Neural cell (in vitro differentiated cells): ENCODE measurements at regions not wholly inside any gene's neighbourhood (a gene's known extent, or its start where the extent isn't known, plus 50 kb on each side); places are given as distances from the start of the nearest gene placed in this dataset.

ENCODE experiments used
- H2AFZ ChIP-seq: fragments of 200-600, 300-800 bp; sonication (generic), shearing (Covaris generic); 2 replicates; pipeline ENCODE4 v1.6.0; 2014; ENCODE audit warnings: low read depth, mild to moderate bottlenecking, antibody characterized with exemption, low read length, moderate library complexity
- H3F3A ChIP-seq: fragments of 200-600 bp; shearing (Covaris generic); 2 replicates; pipeline ENCODE4 v1.6.1; 2016; ENCODE audit warnings: mild to moderate bottlenecking, moderate library complexity, mixed read lengths, antibody characterized with exemption, low read length; ENCODE audit not compliant: insufficient read depth, poor library complexity, severe bottlenecking
- H3K27ac ChIP-seq: fragments of 200-600, 300-800 bp; sonication (generic), shearing (Covaris generic); 2 replicates; pipeline ENCODE4 v1.5.1; 2014; ENCODE audit warnings: mild to moderate bottlenecking, low read length, moderate library complexity
- H3K27me3 ChIP-seq: fragments of 300-800, 200-600 bp; sonication (generic), shearing (Covaris generic); 2 replicates; pipeline ENCODE4 v1.6.0; 2014; ENCODE audit warnings: mild to moderate bottlenecking, low read depth, low read length, moderate library complexity; ENCODE audit not compliant: insufficient read depth
- H3K36me3 ChIP-seq: fragments of 300-800, 200-600 bp; sonication (generic), shearing (Covaris generic); 2 replicates; pipeline ENCODE4 v1.5.1; 2014; ENCODE audit warnings: mild to moderate bottlenecking, antibody characterized with exemption, low read length, moderate library complexity; ENCODE audit not compliant: insufficient read depth
- H3K4me2 ChIP-seq: fragments of 300-800, 200-600 bp; sonication (generic), shearing (Covaris generic); 2 replicates; pipeline ENCODE4 v1.6.0; 2014; ENCODE audit warnings: mild to moderate bottlenecking, low read length
- H3K4me3 ChIP-seq: fragments of 300-800, 200-600 bp; sonication (generic), shearing (Covaris generic); 2 replicates; pipeline ENCODE4 v1.5.1; 2014; ENCODE audit warnings: mild to moderate bottlenecking, low read length, moderate library complexity
- H3K79me2 ChIP-seq: fragments of 200-600 bp; shearing (Covaris generic); replicated peaks from 2 replicates; pipeline ENCODE4 v1.6.0; 2014; ENCODE audit warnings: mild to moderate bottlenecking, low read length, moderate library complexity; ENCODE audit not compliant: insufficient read depth
- H3K9ac ChIP-seq: fragments of 300-800, 200-600 bp; sonication (generic), shearing (Covaris generic); 2 replicates; pipeline ENCODE4 v1.6.1; 2016; ENCODE audit warnings: mild to moderate bottlenecking, low read length, mixed read lengths
- H3K9me2 ChIP-seq: fragments of 200-600 bp; shearing (Covaris generic); 2 replicates; pipeline ENCODE4 v1.6.1; 2016; ENCODE audit warnings: mild to moderate bottlenecking, low read length, mixed read lengths; ENCODE audit not compliant: insufficient read depth
- H3K9me3 ChIP-seq: fragments of 200-600, 300-800 bp; sonication (generic), shearing (Covaris generic); 2 replicates; pipeline ENCODE4 v1.6.1; 2016; ENCODE audit warnings: mild to moderate bottlenecking, mixed run types, low read length, moderate library complexity, mixed read lengths
- H4K20me1 ChIP-seq: fragments of 200-600 bp; shearing (Covaris generic); 2 replicates; pipeline ENCODE4 v1.6.1; 2016; ENCODE audit warnings: mild to moderate bottlenecking, mixed run types; ENCODE audit not compliant: insufficient read depth
- EP300 ChIP-seq: fragments of 450-650 bp; conservative IDR thresholded peaks from 2 replicates; pipeline ENCODE4 v1.6.1; 2014; ENCODE audit warnings: antibody characterized with exemption, mild to moderate bottlenecking, moderate library complexity; ENCODE audit not compliant: poor library complexity, severe bottlenecking
- EZH2 ChIP-seq: fragments of 200-600, 300-800 bp; shearing (Covaris generic), sonication (generic); IDR thresholded peaks from 2 replicates; pipeline ENCODE4 v1.6.1; 2014; ENCODE audit warnings: antibody characterized with exemption, low read length, borderline replicate concordance, mild to moderate bottlenecking; ENCODE audit not compliant: insufficient read depth, poor library complexity, severe bottlenecking
- MXI1 ChIP-seq: fragments of 450-650 bp; conservative IDR thresholded peaks from 2 replicates; pipeline ENCODE4 v1.6.1; 2014; ENCODE audit warnings: antibody characterized with exemption, mild to moderate bottlenecking; ENCODE audit not compliant: poor library complexity, severe bottlenecking
- POLR2AphosphoS5 ChIP-seq: IDR thresholded peaks from 2 replicates; pipeline ENCODE4 v1.6.1; 2012
- RAD21 ChIP-seq: fragments of 450-650 bp; conservative IDR thresholded peaks from 2 replicates; pipeline ENCODE4 v1.6.1; 2014; ENCODE audit warnings: antibody characterized with exemption, mild to moderate bottlenecking, moderate library complexity
- SMC3 ChIP-seq: fragments of 450-650 bp; conservative IDR thresholded peaks from 2 replicates; pipeline ENCODE4 v1.6.1; 2014; ENCODE audit warnings: antibody characterized with exemption, mild to moderate bottlenecking, moderate library complexity; ENCODE audit not compliant: poor library complexity
- TAF1 ChIP-seq: IDR thresholded peaks from 2 replicates; pipeline ENCODE4 v1.6.1; 2012; ENCODE audit warnings: low read depth
- TF ChIP-seq, protein P1 (sequence below): fragments of 450-650 bp; IDR thresholded peaks from 2 replicates; pipeline ENCODE4 v1.5.1; 2014; ENCODE audit warnings: antibody characterized with exemption, mild to moderate bottlenecking, moderate library complexity; ENCODE audit not compliant: poor library complexity, severe bottlenecking
- TF ChIP-seq, protein P2 (sequence below): IDR thresholded peaks from 2 replicates; pipeline ENCODE4 v1.6.1; 2012; ENCODE audit warnings: borderline replicate concordance

DNA sequence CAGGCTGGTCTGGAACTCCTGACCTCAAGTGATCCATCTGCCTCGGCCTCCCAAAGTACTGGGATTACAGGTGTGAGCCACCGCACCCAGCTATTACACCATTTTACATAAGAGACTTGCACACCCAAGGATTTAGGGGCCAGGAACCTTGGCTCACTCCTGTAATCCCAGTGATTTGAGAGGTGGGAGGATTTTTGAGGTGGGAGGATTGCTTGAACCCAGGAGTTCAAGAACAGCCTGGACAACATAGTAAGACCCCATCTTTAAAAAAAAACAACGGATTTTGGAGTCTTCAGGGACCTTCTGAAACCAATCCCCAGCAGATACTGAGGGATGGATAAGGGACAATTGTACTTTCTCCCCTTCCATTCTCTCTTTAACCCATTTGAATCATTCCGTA, 55.3 kb upstream of the PIM1 start:
- no peaks in the 10 kb centered on the region for H3K36me3 ChIP-seq
- no peaks in the 10 kb centered on the region for H3K9me2 ChIP-seq
- H3K9ac ChIP-seq: no peak overlapping the region
- H3K4me2 ChIP-seq: no peak overlapping the region
- H3K9me3 ChIP-seq: no peaks in the 10 kb centered on the region
- H3K79me2 ChIP-seq: no peaks in the 10 kb centered on the region
- no peak overlapping the region for H3K4me3 ChIP-seq
- no peaks in the 10 kb centered on the region for H4K20me1 ChIP-seq
- no peak for TF ChIP-seq SMC3
- no peak for TF ChIP-seq POLR2AphosphoS5
- no peak for TF ChIP-seq EP300
- TF ChIP-seq RAD21: no peak
- TF ChIP-seq MXI1: no peak
- no peak for TF ChIP-seq EZH2
- TF ChIP-seq, protein P1, sequence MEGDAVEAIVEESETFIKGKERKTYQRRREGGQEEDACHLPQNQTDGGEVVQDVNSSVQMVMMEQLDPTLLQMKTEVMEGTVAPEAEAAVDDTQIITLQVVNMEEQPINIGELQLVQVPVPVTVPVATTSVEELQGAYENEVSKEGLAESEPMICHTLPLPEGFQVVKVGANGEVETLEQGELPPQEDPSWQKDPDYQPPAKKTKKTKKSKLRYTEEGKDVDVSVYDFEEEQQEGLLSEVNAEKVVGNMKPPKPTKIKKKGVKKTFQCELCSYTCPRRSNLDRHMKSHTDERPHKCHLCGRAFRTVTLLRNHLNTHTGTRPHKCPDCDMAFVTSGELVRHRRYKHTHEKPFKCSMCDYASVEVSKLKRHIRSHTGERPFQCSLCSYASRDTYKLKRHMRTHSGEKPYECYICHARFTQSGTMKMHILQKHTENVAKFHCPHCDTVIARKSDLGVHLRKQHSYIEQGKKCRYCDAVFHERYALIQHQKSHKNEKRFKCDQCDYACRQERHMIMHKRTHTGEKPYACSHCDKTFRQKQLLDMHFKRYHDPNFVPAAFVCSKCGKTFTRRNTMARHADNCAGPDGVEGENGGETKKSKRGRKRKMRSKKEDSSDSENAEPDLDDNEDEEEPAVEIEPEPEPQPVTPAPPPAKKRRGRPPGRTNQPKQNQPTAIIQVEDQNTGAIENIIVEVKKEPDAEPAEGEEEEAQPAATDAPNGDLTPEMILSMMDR: no peak
- H3F3A ChIP-seq: no peaks in the 10 kb centered on the region
- no peak overlapping the region for H2AFZ ChIP-seq
- H3K27me3 ChIP-seq: no peaks in the 10 kb centered on the region
- no peak overlapping the region for H3K27ac ChIP-seq

- Histone ChIP-seq H3K9me2 (no peaks in the 10 kb centered on the region), H2AFZ (no peak overlapping the region), H3K27ac (no peak overlapping the region), H3K4me2 (no peak overlapping the region), H3K9me3 (no peaks in the 10 kb centered on the region), H3K27me3 (no peaks in the 10 kb centered on the region), H3K79me2 (no peaks in the 10 kb centered on the region), H3K36me3 (no peaks in the 10 kb centered on the region), H3K9ac (no peak overlapping the region), H3F3A (no peaks in the 10 kb centered on the region), H4K20me1 (no peaks in the 10 kb centered on the region), H3K4me3 (no peak overlapping the region)
- TF ChIP-seq SMC3 (no peak), EZH2 (no peak), EP300 (no peak), MXI1 (no peak), TAF1 (no peak), RAD21 (no peak), POLR2AphosphoS5 (no peak)
- TF ChIP-seq, protein P2, sequence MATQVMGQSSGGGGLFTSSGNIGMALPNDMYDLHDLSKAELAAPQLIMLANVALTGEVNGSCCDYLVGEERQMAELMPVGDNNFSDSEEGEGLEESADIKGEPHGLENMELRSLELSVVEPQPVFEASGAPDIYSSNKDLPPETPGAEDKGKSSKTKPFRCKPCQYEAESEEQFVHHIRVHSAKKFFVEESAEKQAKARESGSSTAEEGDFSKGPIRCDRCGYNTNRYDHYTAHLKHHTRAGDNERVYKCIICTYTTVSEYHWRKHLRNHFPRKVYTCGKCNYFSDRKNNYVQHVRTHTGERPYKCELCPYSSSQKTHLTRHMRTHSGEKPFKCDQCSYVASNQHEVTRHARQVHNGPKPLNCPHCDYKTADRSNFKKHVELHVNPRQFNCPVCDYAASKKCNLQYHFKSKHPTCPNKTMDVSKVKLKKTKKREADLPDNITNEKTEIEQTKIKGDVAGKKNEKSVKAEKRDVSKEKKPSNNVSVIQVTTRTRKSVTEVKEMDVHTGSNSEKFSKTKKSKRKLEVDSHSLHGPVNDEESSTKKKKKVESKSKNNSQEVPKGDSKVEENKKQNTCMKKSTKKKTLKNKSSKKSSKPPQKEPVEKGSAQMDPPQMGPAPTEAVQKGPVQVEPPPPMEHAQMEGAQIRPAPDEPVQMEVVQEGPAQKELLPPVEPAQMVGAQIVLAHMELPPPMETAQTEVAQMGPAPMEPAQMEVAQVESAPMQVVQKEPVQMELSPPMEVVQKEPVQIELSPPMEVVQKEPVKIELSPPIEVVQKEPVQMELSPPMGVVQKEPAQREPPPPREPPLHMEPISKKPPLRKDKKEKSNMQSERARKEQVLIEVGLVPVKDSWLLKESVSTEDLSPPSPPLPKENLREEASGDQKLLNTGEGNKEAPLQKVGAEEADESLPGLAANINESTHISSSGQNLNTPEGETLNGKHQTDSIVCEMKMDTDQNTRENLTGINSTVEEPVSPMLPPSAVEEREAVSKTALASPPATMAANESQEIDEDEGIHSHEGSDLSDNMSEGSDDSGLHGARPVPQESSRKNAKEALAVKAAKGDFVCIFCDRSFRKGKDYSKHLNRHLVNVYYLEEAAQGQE: no peak
- TF ChIP-seq, protein P1: no peak
Observed at GRCh38 chr6:37115236-37115895, 54.6 kb upstream of the PIM1 start.
